ENCODE measurements at regions not wholly inside any gene's neighbourhood (a gene's known extent, or its start where the extent isn't known, plus 50 kb on each side); places are given as distances from the start of the nearest gene placed in this dataset.

DNA sequence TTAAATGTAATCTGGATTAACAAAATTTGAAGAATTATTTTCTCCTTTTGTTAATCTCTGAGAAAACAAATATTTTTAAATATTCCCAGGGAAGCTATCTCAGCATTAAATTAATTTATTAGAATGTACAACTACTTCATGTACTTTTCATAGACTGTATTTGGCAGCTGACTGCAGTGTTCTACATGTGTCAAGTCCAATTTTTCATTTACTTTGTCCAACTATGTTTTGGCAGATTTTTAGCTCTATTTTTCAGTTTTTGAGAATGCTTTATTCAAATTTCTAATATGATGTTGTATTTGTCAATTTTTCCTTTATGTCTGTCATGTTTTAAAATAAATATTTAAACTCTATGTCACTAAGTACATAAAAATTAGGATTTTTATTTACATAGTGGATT is 925.1 kb downstream of the OTOL1 start:
- TF ChIP-seq, protein P1, sequence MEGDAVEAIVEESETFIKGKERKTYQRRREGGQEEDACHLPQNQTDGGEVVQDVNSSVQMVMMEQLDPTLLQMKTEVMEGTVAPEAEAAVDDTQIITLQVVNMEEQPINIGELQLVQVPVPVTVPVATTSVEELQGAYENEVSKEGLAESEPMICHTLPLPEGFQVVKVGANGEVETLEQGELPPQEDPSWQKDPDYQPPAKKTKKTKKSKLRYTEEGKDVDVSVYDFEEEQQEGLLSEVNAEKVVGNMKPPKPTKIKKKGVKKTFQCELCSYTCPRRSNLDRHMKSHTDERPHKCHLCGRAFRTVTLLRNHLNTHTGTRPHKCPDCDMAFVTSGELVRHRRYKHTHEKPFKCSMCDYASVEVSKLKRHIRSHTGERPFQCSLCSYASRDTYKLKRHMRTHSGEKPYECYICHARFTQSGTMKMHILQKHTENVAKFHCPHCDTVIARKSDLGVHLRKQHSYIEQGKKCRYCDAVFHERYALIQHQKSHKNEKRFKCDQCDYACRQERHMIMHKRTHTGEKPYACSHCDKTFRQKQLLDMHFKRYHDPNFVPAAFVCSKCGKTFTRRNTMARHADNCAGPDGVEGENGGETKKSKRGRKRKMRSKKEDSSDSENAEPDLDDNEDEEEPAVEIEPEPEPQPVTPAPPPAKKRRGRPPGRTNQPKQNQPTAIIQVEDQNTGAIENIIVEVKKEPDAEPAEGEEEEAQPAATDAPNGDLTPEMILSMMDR (conservative IDR thresholded peaks at IDR 0.05) = no peak
- Mint-ChIP-seq H3K36me3 (no peaks in the 10 kb centered on the region), H3K4me1 (ENCODE audit: unreplicated experiment) (no peaks in the 10 kb centered on the region), H3K9me3 (no peaks in the 10 kb centered on the region), H3K27me3 (no peaks in the 10 kb centered on the region), H3K27ac (no peak overlapping the region), H3K4me3 (no peak overlapping the region)
- DNase-seq (ENCODE audit: extremely low spot score, unreplicated experiment) = no peak

DNA sequence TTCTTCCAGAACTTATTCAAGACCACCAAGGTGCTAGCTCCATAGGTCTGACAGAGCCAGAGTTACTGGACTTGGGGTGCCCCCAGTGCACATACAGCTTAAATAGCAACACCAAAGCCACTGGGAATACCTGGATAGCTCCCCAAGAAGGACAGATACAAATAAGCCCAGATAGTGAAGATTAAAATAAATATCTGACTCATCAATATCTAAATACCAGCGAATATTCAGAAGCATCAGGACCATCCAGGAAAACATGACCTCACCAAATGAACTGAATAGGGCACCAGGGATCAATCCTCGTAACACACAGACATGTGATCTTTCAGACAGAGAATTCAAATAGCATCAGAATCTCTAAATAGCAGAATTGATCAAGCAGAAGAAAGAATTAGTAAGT is 931.6 kb downstream of the OTOL1 start:
- TF ChIP-seq, protein P1 (conservative IDR thresholded peaks at IDR 0.05) = no peak
- H3K27ac Mint-ChIP-seq = no peak overlapping the region
- no peak for DNase-seq (ENCODE audit: extremely low spot score, unreplicated experiment)
- no peaks in the 10 kb centered on the region for H3K27me3 Mint-ChIP-seq
- no peaks in the 10 kb centered on the region for H3K9me3 Mint-ChIP-seq
- no peak overlapping the region for H3K4me3 Mint-ChIP-seq
- H3K36me3 Mint-ChIP-seq = no peaks in the 10 kb centered on the region
- H3K4me1 Mint-ChIP-seq (ENCODE audit: unreplicated experiment) = no peaks in the 10 kb centered on the region

DNA sequence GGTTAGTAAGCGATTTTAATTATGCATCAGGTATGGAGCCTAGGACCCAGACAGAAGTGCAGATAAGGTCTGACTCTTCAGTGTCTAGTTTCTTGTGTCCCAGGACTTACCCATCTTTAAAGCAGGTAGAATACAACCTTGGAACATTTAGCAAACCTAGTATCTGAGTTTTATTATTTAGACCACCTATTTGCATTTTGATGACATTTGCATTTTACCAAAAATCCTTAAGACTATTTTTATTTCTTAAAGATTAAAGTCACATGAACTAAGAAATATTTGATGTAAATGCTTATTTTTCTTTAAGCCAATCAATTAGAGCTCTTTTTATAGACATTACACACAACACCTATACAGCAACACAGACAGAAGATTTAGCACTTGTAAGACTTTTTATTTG is 939.1 kb downstream of the OTOL1 start:
- no peaks in the 10 kb centered on the region for H3K4me1 Mint-ChIP-seq (ENCODE audit: unreplicated experiment)
- peaks cover 10% of the 10 kb centered on the region for H3K9me3 Mint-ChIP-seq
- H3K27me3 Mint-ChIP-seq = no peaks in the 10 kb centered on the region
- H3K27ac Mint-ChIP-seq = no peak overlapping the region
- TF ChIP-seq, protein P1 (conservative IDR thresholded peaks at IDR 0.05) = no peak
- DNase-seq (ENCODE audit: extremely low spot score, unreplicated experiment) = no peak
- H3K4me3 Mint-ChIP-seq = no peak overlapping the region
- H3K36me3 Mint-ChIP-seq = no peaks in the 10 kb centered on the region

DNA sequence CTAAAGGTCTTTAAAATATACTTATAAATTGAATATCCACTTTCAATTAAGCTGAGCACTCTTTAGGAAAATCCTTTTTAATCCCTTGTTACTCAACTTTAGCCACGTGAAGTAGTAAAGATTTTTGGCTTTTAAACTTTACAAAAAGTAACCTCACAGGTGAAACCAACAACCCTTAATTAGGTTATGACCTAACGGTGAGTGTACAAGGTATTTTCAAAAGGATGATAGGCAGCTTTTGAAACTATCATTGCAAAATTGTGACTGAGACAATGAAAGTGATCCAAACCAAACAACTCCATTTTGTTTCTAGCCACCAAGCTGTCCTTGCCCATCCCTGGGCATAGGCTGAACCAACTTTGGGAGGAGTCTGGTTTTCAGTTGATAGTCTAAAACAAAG is 940.2 kb downstream of the OTOL1 start:
- Mint-ChIP-seq H3K36me3 (no peaks in the 10 kb centered on the region), H3K9me3 (peaks cover 10% of the 10 kb centered on the region), H3K27ac (no peak overlapping the region), H3K4me1 (ENCODE audit: unreplicated experiment) (no peaks in the 10 kb centered on the region), H3K27me3 (no peaks in the 10 kb centered on the region), H3K4me3 (no peak overlapping the region)
- TF ChIP-seq, protein P1 (conservative IDR thresholded peaks at IDR 0.05) = no peak
- no peak for DNase-seq (ENCODE audit: extremely low spot score, unreplicated experiment)

DNA sequence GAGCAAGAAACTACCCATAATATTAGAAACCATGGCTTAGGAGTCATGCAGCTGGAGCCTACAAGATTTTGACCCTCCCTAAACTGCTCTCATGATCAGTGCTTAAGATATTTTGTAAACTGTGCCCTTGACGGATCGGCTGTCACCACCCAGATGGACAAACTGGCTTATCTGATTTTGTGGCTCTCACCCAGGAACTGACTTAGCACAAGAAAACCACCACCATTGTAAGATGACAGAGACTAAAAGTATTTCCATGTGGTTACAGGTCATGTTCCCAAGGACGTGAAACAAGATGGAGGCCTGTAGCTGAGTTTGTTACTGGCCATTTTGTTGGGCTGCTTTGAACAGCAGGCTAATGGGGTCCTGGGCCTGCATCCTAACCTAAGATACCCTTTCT is 940.9 kb downstream of the OTOL1 start:
- TF ChIP-seq, protein P1 (conservative IDR thresholded peaks at IDR 0.05) = no peak
- Mint-ChIP-seq H3K36me3 (no peaks in the 10 kb centered on the region), H3K27ac (no peak overlapping the region), H3K9me3 (peaks cover 10% of the 10 kb centered on the region), H3K27me3 (no peaks in the 10 kb centered on the region), H3K4me3 (no peak overlapping the region), H3K4me1 (ENCODE audit: unreplicated experiment) (no peaks in the 10 kb centered on the region)
- no peak for DNase-seq (ENCODE audit: extremely low spot score, unreplicated experiment)

DNA sequence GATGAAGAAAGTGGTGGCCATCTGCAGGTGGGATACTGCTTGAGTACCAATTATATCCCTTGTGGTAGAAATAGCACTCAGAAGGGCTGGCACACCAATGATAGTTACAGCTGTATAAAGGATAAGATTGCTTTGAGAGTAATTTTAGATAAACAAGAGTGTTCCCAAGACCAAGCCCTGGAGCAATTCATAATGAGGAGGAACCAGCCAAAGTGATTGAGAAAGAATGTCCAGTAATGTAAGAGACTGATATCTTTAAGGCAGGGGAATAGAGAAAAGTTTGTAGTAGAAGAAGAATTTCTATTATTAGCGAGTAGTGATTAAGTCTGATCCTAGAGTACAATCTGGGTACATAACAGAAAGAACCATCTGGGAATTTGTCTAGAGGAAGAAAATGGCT is 945.1 kb downstream of the OTOL1 start:
- Mint-ChIP-seq H3K27me3 (no peaks in the 10 kb centered on the region), H3K4me3 (no peak overlapping the region), H3K4me1 (ENCODE audit: unreplicated experiment) (no peaks in the 10 kb centered on the region), H3K27ac (no peak overlapping the region), H3K9me3 (peaks cover 5% of the 10 kb centered on the region), H3K36me3 (no peaks in the 10 kb centered on the region)
- no peak for DNase-seq (ENCODE audit: extremely low spot score, unreplicated experiment)
- TF ChIP-seq, protein P1 (conservative IDR thresholded peaks at IDR 0.05) = no peak

Measured in type B pancreatic cell (in vitro differentiated cells).